IPS-18c (cell line): ENCODE measurements at regions not wholly inside any gene's neighbourhood (a gene's known extent, or its start where the extent isn't known, plus 50 kb on each side); places are given as distances from the start of the nearest gene placed in this dataset.

Experiments
- H3K4me3 ChIP-seq: 2 replicates; pipeline ENCODE4 v1.7.0; 2013; ENCODE audit warnings: low read depth, mild to moderate bottlenecking, low read length, moderate library complexity; ENCODE audit not compliant: insufficient read depth
- H3K9me3 ChIP-seq: one replicate; pipeline ENCODE4 v1.6.1; 2013; ENCODE audit warnings: mild to moderate bottlenecking, low read length, moderate library complexity; ENCODE audit not compliant: control insufficient read depth, insufficient read depth

DNA sequence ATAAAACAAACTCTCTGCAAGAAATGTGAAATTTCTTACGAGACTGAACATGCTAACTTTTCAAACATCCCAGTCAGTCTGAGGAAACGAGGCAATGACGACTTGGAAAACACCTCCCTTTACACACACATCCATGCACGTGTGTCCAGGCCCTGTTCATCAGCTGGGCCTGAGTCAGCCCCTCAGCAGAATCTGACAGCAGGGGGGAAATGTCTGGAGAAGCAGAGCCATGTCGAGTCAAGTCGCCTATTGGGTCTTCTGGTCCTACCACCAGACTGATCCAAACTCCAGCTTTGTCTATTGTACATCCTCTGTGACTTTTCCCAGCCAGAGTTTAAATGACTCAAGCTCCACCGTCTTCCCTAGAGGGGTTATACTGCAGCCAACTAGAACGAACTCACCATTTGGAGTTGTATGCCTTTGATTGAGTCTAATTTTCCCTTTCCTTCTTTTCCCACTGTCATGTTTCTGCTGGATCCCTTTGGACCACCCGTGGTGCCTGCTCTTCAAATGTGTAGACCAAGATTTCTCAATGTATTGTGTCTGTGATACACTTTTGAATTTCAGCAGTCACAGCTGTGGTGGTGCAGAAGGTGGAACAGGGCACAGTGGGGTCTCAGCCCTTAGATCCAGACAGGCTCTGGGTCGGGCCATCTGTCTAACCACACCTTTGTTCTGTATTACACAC lies 254.0 kb downstream of the CDC5L start:
- Histone ChIP-seq H3K9me3 (no peaks in the 10 kb centered on the region), H3K4me3 (no peak overlapping the region)

DNA sequence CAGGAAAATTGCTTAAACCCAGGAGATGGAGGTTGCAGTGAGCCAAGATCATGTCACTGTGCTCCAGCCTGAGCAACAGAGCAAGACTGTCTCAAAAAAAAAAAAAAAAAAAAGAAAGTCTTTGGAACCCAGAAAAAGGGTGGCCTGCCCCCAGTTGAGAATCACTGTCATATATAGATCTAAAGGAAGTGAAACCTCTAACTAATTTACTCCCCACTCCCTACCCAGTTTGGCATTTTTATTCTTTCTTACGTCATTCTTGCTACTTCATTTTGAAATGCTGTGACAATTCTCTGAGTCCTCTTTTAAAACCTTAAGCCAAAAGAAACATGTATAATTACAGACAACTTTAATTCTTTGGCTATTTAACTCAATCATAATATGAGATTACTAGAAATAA lies 254.8 kb downstream of the CDC5L start:
- Histone ChIP-seq H3K9me3 (no peaks in the 10 kb centered on the region), H3K4me3 (no peak overlapping the region)

DNA sequence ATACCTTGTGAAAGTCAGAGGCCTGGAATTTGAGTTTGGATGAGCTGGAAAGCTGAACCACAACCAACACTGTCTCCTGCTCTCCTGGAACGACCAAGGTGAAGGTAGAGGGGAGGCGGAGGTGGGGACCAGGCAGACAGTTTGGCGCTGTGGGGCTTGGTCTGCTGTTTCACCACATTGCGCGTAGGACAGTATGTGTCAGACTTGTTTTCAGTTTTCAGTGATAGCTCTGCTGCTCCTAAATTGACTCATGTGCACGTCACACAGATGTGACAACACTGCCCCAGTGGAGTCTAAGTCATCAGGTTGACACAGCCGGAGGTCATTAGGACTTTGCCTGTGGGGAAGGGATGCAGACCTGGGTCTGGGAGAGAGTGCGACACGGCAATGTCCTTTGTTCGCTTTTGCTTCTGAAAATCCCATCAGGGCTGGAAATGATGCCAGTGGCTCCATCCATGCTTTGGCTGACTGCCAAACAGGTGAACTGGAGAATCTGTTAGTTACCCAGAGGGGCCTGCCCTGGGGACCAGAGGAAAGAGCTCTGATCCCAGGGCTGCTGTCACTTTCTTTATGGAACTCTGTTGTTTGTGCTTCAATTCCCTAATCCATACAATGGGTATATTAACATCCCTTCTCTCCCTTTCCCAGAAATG lies 255.5 kb downstream of the CDC5L start:
- no peak overlapping the region for H3K4me3 ChIP-seq
- H3K9me3 ChIP-seq = no peaks in the 10 kb centered on the region

DNA sequence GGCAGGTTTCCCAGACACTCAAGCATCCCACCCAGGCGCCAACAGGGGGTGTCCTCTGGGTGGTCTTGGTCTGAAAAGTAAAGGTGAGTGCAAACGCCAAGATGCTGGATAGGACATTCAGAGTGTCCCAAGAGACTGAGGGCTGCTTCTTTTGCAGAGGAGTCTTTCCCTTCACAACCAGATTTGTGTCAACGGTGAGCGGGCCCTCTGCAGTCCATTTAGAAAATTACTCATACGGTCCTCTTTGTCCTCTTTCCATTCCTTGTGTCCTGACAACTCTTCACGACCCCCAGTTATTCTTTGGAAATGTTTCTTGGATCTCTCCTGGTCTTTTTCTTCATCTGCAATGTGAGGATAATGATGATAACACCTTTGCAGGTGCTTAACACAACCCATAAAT lies 257.8 kb downstream of the CDC5L start:
- H3K9me3 ChIP-seq = no peaks in the 10 kb centered on the region
- H3K4me3 ChIP-seq = no peak overlapping the region

DNA sequence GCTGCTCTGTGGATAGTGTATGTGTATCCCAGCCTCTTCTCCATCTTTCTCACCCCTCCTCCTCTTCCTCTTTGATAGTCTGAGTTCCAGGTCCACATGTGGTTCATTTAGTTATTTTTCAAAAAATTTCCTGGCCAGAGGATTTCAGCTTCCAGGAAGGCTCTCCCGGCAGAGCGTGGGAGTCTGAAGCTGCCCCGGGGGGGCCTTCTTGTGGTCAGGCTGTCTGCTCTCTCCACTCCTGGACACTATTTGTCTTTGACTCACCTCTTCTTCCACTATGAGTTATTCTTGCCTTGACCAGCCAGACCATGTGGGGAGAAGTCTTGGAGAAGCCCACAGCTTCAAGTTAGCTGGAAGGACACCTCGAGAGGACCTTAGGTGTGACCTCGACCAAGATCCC lies 258.8 kb downstream of the CDC5L start:
- no peaks in the 10 kb centered on the region for H3K9me3 ChIP-seq
- H3K4me3 ChIP-seq = no peak overlapping the region

DNA sequence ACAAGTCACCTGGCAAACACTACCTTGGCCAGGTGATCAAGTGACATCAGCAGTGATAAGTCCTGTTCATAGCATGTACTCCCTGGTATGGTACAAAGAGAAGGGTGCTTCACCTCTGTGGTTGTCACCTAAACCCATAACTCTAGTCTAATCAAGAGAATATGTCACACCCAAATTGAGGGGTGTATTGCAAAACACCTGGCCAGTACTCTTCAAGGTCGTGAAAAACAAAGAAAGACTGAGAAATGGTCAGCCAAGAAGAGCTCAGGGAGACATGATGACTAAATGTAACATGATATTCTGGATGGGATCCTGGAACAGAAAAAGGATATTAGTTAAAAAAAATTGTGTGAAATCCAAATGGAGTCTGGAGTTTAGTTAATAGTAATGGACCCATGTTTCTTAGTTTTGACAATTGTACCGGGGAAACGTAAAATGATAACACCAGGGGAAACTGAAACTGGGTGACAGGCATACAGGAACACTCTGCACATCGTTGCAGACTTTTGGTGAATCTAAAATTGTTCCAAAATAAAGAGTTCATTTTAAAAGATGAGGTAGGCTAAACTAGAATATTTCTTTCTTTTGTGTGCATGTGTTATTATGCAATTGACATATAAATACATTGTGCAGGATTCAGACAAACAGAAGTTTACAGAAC lies 262.0 kb downstream of the CDC5L start:
- no peaks in the 10 kb centered on the region for H3K9me3 ChIP-seq
- no peak overlapping the region for H3K4me3 ChIP-seq

DNA sequence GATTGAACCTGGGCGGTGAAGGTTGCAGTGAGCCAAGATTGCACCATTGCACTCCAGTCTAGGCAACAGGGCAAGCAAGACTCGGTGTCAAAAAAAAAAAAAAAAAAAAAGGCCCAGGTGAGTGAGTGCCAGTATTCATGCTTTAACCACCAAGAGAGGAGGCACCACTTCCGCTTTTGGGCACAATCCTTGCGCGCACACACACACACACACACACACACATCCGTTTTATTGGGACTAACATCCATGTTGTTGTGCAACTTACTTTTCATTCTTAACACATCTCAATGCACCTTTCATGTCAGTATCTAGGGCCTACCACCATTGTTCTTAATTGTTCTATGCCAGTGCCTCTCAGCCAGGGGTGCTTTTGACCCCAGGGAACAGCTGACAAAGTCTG lies 263.0 kb downstream of the CDC5L start:
- Histone ChIP-seq H3K4me3 (no peak overlapping the region), H3K9me3 (no peaks in the 10 kb centered on the region)

DNA sequence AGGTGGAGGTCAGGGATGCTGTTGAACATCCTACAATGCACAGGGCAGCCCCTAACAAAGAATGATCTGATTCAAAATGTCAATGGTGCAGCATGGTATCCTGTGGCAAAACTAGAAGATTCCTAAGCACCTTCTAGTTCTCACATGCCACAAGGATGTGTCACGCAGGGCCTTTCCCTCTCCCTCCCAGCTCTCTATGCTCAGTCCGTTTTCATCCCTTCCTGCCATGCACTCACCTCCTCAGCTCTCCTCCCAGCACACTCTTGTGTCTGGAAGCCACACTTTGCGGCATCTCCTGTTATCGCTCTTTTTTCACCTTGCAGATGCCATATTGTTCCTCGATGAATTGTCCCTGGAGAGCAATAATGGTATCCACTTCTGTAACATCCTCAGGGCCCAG lies 263.4 kb downstream of the CDC5L start:
- Histone ChIP-seq H3K9me3 (no peaks in the 10 kb centered on the region), H3K4me3 (no peak overlapping the region)

DNA sequence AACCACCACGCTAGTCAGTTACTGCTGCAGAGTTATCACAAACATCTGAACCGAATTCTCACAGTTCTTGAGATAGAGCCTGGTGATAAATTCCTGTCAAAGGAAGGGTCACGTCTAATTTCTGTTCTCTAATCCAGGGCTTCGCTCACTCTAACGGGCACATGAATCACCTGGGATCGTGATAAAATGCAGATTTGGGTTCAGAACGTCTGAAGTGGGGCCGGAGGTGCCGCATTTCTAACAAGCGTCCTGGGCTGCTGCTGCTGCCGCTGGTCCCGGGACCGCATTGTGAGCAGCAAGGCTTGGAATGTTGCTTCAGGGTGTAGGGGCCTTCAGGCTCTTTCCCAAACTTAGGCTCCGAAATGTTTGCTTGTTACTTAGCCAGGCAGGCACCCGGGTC lies 264.1 kb downstream of the CDC5L start:
- no peaks in the 10 kb centered on the region for H3K9me3 ChIP-seq
- no peak overlapping the region for H3K4me3 ChIP-seq

DNA sequence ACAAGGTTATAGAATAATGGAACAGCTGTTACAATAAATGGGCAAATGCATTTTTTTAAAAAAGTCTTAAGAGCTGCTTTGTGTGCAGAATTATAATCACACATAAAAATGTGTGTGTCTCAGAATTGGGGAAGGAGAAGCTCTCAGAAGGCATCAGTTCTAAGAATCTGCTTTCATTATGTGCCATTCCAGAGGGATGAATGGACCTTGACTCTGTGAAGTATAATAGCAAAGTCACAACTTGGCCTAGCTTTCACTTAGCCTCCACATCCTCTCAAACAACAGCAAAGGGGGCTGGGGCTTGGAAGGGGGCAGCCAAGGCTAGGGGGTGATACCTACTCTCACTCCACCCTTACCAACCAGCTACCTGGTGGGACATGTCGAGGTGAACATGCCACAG lies 265.0 kb downstream of the CDC5L start:
- no peak overlapping the region for H3K4me3 ChIP-seq
- no peaks in the 10 kb centered on the region for H3K9me3 ChIP-seq

DNA sequence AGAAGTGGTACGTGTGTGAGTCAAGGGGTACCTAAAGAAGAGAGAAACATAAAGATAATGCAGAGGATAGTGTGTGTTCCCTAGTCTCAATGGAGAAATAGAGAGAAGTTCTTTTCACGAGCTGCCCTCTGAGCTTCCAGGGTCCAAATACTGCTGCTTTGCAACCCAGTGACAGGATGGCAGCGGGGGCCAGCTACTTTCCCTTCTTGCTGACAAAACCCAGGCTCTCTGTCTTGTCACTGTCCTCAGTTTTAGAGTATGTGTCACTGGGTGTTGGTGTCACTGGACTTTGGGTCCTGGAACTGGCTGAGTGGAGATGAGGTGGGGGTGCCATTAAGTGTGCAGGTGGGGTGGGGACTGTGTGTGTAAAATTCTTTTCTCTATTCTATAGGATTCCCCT lies 265.6 kb downstream of the CDC5L start:
- H3K9me3 ChIP-seq = no peaks in the 10 kb centered on the region
- H3K4me3 ChIP-seq = no peak overlapping the region

DNA sequence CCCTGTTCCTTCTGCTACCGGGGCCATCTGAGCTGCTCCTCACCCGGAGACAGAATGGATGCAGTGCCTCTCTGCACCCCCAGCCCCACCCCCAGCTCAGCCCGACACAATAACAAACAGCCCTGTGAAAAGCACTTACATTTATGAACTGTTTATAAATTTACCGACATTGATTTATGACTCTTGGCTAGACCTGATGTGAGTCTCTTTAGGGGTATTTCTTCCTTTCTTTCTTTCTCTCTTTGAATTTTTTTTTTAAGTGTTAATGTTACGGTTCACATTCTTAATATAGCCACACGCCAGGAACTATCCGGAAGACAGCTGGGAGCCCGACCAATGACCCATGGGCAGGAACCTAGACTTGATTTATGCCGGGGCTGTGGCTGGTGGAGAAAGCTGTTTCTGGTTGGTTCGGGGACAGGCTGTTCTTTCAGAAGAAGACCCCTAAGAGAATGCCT lies 266.3 kb downstream of the CDC5L start:
- no peaks in the 10 kb centered on the region for H3K9me3 ChIP-seq
- H3K4me3 ChIP-seq = no peak overlapping the region

DNA sequence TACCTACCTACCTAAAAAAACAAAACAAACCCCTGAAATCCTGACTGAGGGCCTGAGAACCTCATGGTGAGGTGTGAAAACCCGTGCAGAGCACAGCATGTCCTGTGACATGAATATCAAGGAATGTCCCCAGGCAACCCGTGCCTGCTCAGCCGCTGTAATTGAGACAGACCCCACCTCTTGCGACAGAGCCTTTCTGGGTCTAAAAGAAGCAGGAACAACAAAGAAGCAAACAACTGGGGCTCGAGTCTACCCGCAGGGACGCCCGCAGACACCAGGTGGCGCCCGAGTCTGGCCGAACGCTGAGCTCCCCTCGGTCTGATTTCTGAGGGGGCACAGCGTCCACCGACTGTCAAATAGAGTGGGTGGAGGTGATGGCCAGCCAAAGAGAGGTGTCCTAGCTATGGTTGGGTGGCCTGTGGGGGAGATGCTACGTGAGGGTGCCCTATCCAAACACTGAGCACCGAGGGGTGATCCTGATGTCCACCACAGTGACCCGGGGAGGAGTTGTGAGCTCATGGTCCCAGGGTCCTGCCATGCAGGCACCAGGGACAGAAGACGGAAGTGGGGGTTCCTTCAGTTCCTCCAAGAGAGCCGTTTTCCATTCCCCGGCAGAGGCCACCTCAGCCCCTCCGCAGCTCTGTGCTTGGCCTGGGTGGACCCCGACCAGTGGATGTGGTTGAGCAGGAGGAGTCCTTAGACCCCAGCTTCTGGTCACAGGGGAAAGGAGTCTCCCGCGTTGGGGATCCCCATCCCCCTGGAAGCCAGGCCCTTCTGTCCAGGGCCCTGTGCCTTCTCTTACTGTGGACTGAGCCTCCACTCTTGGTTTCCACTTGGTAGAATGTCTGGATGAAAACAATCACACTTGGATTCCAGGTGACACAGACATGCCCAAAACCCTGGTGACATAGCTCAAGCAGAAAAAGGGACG lies 268.2 kb downstream of the CDC5L start:
- Histone ChIP-seq H3K9me3 (no peaks in the 10 kb centered on the region), H3K4me3 (no peak overlapping the region)

DNA sequence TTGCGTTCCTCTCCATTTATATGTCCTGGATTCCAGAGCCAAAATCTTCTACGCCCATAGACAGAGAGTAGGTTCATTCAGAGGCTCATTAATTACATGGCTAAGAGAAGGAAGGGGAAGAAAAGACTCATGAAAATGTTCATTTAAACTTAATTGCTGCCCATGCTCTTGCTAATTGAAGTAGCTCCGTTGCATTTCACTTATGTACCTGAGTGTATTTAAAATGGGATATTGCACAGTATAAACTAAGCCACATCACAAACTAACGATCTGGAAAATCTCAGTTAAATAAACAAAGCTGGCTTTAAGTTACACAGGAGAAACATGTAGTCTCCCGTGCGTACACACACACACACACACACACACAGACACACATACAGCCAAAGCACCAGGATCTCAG lies 269.2 kb downstream of the CDC5L start:
- no peaks in the 10 kb centered on the region for H3K9me3 ChIP-seq
- no peak overlapping the region for H3K4me3 ChIP-seq

DNA sequence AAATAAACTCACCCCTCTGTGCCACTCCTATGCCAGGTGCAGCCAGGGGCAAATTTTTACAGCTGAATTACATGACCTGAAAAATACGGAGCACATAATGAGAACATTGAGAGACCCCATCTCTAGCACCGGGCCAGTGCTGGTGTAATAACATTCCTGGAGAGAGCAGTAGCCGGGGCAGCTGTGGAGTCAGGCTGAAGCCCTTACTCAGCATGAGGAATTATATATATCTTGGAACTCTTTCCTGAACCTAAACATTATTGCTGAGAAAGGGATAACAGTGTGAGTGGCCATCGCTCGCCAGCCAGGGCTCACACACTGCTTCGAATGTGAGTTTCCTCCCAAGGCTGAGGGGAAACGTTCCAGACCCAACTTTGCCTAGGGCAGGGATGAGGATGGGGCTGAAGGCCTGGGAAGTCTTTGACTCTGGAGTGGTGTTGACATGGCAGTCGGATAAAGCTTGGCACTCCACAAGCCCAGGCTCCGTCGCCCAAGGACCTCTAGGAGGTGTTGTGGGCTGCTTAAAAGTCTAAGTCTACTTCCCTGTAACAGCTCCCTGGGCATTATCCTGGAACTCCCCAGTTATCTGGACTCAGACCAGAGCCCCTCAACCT lies 269.8 kb downstream of the CDC5L start:
- Histone ChIP-seq H3K4me3 (no peak overlapping the region), H3K9me3 (no peaks in the 10 kb centered on the region)

DNA sequence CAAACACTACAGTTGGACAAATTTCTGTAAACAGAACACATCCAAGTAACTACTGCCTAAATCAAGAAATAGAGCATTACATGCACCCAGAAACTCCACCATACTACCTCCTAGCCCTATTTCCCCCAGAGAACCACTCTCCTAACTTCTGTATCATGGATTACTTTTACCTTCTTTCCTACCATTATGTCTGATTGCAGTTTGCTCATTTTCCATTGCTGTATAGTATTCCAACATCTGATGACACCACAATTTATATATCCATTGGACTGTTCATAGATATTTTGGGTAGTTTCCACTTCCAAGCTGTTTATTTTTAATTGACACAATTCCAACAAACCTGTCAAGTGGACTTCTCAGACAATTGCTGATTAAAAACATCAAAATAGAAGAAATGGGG lies 271.1 kb downstream of the CDC5L start:
- Histone ChIP-seq H3K4me3 (no peak overlapping the region), H3K9me3 (no peaks in the 10 kb centered on the region)

DNA sequence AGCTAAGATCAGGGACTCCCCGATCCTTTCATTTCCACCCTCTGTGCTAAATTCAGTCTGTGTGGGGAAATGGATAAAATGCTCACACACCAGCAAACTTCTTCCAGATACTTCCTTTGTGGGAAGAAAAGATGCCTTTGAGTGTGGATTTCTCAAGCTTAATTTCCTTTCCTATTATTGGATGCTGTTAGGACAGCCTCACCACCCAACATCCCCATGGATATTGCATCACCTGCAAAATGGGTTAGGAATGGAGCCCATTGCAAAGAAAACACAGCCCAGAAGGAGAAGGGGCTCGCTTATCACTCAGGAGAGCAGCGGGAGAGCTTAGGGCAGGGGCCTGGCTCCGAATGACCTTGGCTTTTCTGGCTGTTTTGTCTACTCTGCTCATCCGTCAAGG lies 272.2 kb downstream of the CDC5L start:
- Histone ChIP-seq H3K9me3 (no peaks in the 10 kb centered on the region), H3K4me3 (no peak overlapping the region)
